GM12878 (cell line): ENCODE measurements at regions not wholly inside any gene's neighbourhood (a gene's known extent, or its start where the extent isn't known, plus 50 kb on each side); places are given as distances from the start of the nearest gene placed in this dataset.

Experiments used
- TF ChIP-seq, protein P1 (sequence below): IDR thresholded peaks from 2 replicates; pipeline ENCODE4 v1.6.1; 2011; ENCODE audit warnings: low read depth, low read length, improper control_type of control experiment, borderline replicate concordance
- TF ChIP-seq, protein P2 (sequence below): IDR thresholded peaks from 2 replicates; pipeline ENCODE4 v1.6.1; 2012; ENCODE audit warnings: low read length, inconsistent platforms
- TF ChIP-seq, protein P3 (sequence below), 3 experiments: IDR thresholded peaks in 2 of 3; conservative IDR thresholded peaks in 1 of 3; 2 replicates each; pipeline ENCODE4 v1.5.1; 2011; ENCODE audit warnings: low read depth in 3 of 3, low read length in 3 of 3, mild to moderate bottlenecking in 3 of 3, control low read depth in 2 of 3, moderate library complexity in 2 of 3, inconsistent platforms in 1 of 3, mixed read lengths in 1 of 3; ENCODE audit not compliant: control insufficient read depth in 2 of 3, insufficient read depth in 1 of 3; ENCODE audit errors: extremely low read depth in 1 of 3

DNA sequence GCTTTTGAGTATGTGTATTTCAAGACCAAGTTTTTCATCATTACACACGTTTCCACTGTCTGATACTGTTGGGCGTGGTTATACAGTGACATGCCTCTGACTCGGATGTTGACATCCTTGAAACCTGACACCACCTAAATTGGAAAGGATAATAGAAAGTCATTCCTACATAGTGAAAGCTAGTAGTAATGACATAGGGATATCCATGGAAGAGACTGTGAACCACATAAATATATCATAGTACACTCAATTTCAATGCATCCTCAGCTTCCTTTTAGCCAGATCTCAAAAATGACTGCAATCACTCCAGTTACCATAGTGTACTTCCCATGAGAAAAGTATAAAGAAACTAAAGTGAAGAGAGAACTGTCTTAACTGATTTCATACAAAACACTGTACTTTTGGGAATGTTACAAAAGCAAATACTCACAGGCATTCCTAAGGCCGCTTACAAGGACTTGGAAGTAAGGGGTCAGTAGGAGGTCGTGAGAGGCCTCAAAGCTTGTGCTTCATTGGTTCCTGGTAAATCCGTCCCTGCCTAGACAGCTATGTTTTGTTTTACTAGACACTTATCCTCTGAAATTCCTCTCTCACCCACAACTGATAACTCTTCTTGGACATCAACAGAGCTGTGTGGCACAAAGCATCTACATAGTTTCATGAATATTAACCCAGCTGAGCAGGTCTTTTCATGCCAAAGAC, 71.8 kb upstream of the VWDE start:
- TF ChIP-seq, protein P1, sequence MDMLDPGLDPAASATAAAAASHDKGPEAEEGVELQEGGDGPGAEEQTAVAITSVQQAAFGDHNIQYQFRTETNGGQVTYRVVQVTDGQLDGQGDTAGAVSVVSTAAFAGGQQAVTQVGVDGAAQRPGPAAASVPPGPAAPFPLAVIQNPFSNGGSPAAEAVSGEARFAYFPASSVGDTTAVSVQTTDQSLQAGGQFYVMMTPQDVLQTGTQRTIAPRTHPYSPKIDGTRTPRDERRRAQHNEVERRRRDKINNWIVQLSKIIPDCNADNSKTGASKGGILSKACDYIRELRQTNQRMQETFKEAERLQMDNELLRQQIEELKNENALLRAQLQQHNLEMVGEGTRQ, result no peak
- TF ChIP-seq, protein P2, sequence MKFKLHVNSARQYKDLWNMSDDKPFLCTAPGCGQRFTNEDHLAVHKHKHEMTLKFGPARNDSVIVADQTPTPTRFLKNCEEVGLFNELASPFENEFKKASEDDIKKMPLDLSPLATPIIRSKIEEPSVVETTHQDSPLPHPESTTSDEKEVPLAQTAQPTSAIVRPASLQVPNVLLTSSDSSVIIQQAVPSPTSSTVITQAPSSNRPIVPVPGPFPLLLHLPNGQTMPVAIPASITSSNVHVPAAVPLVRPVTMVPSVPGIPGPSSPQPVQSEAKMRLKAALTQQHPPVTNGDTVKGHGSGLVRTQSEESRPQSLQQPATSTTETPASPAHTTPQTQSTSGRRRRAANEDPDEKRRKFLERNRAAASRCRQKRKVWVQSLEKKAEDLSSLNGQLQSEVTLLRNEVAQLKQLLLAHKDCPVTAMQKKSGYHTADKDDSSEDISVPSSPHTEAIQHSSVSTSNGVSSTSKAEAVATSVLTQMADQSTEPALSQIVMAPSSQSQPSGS, result no peak
- TF ChIP-seq, protein P3, sequence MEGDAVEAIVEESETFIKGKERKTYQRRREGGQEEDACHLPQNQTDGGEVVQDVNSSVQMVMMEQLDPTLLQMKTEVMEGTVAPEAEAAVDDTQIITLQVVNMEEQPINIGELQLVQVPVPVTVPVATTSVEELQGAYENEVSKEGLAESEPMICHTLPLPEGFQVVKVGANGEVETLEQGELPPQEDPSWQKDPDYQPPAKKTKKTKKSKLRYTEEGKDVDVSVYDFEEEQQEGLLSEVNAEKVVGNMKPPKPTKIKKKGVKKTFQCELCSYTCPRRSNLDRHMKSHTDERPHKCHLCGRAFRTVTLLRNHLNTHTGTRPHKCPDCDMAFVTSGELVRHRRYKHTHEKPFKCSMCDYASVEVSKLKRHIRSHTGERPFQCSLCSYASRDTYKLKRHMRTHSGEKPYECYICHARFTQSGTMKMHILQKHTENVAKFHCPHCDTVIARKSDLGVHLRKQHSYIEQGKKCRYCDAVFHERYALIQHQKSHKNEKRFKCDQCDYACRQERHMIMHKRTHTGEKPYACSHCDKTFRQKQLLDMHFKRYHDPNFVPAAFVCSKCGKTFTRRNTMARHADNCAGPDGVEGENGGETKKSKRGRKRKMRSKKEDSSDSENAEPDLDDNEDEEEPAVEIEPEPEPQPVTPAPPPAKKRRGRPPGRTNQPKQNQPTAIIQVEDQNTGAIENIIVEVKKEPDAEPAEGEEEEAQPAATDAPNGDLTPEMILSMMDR (IDR thresholded peaks at IDR 0.05 in 2 of 3, conservative IDR thresholded peaks at IDR 0.05 in 1 of 3; ENCODE audit: control insufficient read depth in 2 of 3, extremely low read depth in 1 of 3, insufficient read depth in 1 of 3, low read depth in 3 of 3, low read length in 3 of 3), result no peak
